ENCODE measurements at regions not wholly inside any gene's neighbourhood (a gene's known extent, or its start where the extent isn't known, plus 50 kb on each side); places are given as distances from the start of the nearest gene placed in this dataset.

GRCh38 chr5:164671640-164672039 lies 1166.2 kb downstream of the MAT2B start:
- DNase-seq (ENCODE audit: low read depth) = no peak
- no peak overlapping the region for H3K4me3 ChIP-seq (ENCODE audit: control insufficient read depth, low read depth, low read length)
- TF ChIP-seq, protein P1, sequence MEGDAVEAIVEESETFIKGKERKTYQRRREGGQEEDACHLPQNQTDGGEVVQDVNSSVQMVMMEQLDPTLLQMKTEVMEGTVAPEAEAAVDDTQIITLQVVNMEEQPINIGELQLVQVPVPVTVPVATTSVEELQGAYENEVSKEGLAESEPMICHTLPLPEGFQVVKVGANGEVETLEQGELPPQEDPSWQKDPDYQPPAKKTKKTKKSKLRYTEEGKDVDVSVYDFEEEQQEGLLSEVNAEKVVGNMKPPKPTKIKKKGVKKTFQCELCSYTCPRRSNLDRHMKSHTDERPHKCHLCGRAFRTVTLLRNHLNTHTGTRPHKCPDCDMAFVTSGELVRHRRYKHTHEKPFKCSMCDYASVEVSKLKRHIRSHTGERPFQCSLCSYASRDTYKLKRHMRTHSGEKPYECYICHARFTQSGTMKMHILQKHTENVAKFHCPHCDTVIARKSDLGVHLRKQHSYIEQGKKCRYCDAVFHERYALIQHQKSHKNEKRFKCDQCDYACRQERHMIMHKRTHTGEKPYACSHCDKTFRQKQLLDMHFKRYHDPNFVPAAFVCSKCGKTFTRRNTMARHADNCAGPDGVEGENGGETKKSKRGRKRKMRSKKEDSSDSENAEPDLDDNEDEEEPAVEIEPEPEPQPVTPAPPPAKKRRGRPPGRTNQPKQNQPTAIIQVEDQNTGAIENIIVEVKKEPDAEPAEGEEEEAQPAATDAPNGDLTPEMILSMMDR (conservative IDR thresholded peaks at IDR 0.05; ENCODE audit: control insufficient read depth, insufficient read depth, low read depth, low read length) = no peak

GRCh38 chr5:164672205-164672604 lies 1166.8 kb downstream of the MAT2B start:
- DNase-seq (ENCODE audit: low read depth) = no peak
- H3K4me3 ChIP-seq (ENCODE audit: control insufficient read depth, low read depth, low read length) = no peak overlapping the region
- TF ChIP-seq, protein P1 (conservative IDR thresholded peaks at IDR 0.05; ENCODE audit: control insufficient read depth, insufficient read depth, low read depth, low read length) = no peak

DNA sequence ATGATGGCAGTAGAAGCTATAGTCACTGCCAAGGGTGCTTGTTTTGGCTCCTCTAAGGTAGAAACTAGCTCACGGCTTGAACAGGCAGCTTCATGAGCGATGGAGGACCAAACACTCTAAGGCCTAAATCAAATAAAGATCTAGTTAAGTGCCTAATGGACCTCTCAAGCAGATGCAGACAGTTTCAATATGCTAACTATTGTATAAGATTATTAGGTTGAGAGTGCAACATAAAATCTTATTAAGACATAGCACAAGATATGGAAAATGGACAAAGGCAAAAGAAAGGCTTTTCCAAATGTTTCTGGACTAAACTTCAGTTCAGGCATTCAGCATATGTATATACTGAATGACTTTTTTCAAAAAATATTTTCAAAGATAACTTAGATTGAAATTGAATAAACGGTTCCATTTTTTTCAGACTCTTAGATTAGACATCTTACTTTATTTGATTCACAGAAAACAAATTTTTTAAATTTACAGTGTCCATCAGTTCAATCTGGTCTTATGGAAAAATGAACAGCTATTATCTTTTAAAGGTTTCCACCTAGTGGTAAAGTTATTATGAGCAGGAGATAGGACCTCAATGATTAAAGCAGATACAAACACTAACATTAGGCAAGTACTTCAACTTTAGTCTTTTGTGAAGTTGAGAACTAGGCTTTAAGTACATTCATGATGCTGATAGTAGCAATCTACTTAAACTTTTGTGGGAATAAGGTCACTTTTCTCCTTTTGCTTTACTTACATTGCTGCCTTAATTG lies 1167.7 kb downstream of the MAT2B start:
- no peak overlapping the region for H3K4me3 ChIP-seq (ENCODE audit: control insufficient read depth, low read depth, low read length)
- TF ChIP-seq, protein P1 (conservative IDR thresholded peaks at IDR 0.05; ENCODE audit: control insufficient read depth, insufficient read depth, low read depth, low read length) = peak; percentile 18
- peak; percentile 7 for DNase-seq (ENCODE audit: low read depth)

GRCh38 chr5:164679461-164679860 lies 1174.0 kb downstream of the MAT2B start:
- no peak for DNase-seq (ENCODE audit: low read depth)
- TF ChIP-seq, protein P1 (conservative IDR thresholded peaks at IDR 0.05; ENCODE audit: control insufficient read depth, insufficient read depth, low read depth, low read length) = no peak
- H3K4me3 ChIP-seq (ENCODE audit: control insufficient read depth, low read depth, low read length) = no peak overlapping the region

DNA sequence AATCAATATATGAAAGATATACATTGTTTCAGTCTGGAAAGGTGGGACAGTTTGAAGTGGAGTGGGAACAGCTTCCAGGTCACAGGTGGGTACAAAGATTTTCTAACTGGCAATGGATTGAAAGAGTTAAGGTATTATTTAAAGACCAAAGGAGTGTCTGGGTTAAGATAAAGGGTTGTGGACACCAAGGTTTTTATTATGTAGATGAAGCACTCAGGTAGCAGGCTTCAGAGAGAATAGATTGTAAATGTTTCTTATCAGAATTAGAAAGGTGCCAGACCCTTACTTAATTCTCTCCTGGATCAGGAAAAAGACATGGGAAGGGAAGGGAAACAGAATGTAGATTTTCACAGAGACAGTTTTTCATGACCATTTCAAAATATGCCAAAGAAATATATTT lies 1174.8 kb downstream of the MAT2B start:
- TF ChIP-seq, protein P1 (conservative IDR thresholded peaks at IDR 0.05; ENCODE audit: control insufficient read depth, insufficient read depth, low read depth, low read length) = no peak
- DNase-seq (ENCODE audit: low read depth) = no peak
- H3K4me3 ChIP-seq (ENCODE audit: control insufficient read depth, low read depth, low read length) = no peak overlapping the region

DNA sequence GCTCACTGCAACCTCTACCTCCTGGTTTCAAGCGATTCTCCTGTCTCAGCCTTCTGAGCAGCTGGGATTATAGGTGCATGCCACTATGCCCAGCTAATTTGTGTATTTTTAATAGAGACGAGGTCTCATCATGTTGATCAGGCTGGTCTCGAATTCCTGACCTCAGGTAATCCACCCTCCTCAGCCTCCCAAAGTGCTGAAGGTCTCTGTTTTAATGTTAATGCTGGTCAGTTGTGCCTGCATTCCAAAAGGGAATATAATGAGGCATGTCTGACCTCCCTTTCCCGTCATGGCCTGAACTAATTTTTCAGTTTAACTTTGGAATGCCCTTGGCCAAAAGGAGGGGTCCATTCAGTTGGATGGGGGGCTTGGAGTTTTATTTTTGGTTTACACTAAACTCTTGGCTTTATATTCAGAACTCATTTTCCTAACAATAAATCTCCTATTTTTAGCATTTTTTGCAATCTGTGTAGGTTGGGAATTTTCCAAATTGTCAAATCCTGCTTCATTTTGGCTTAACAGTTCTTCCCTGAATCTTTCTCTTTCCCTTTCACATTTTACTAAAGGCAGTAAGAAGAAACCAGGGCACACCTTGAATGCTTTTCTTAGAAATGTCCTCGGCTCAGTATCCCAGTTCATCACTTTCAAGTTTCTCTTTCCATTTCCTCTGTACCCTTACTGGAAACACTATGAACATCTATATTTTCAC lies 1175.5 kb downstream of the MAT2B start:
- no peak overlapping the region for H3K4me3 ChIP-seq (ENCODE audit: control insufficient read depth, low read depth, low read length)
- TF ChIP-seq, protein P1 (conservative IDR thresholded peaks at IDR 0.05; ENCODE audit: control insufficient read depth, insufficient read depth, low read depth, low read length) = no peak

More for the DNA sequence above, 1175.5 kb downstream of the MAT2B start:
- DNase-seq (ENCODE audit: low read depth) = no peak
